HEK293 (cell line): ENCODE measurements at regions not wholly inside any gene's neighbourhood (a gene's known extent, or its start where the extent isn't known, plus 50 kb on each side); places are given as distances from the start of the nearest gene placed in this dataset.

ENCODE experiments used
- CTCF ChIP-seq: fragments of 450-650 bp; formaldehyde crosslinking; IDR thresholded peaks from 2 replicates; pipeline ENCODE4 v1.5.1; 2016; ENCODE audit warnings: missing biosample characterization, missing genetic modification characterization
- SCRT2 ChIP-seq: fragments of 450-650 bp; formaldehyde crosslinking; IDR thresholded peaks from 2 replicates; pipeline ENCODE4 v1.5.1; 2016; ENCODE audit warnings: missing biosample characterization, missing genetic modification characterization
- ZNF121 ChIP-seq: fragments of 450-650 bp; formaldehyde crosslinking; IDR thresholded peaks from 2 replicates; pipeline ENCODE4 v1.5.1; 2016; ENCODE audit warnings: missing biosample characterization, missing genetic modification characterization
- ZNF544 ChIP-seq: fragments of 450-650 bp; formaldehyde crosslinking; IDR thresholded peaks from 2 replicates; pipeline ENCODE4 v1.5.0; 2017; ENCODE audit warnings: missing biosample characterization, missing genetic modification characterization
- ZNF600 ChIP-seq: fragments of 450-650 bp; formaldehyde crosslinking; IDR thresholded peaks from 2 replicates; pipeline ENCODE4 v1.5.1; 2016; ENCODE audit warnings: missing biosample characterization, missing genetic modification characterization
- TF ChIP-seq, protein P1 (sequence below): fragments of 450-650 bp; formaldehyde crosslinking; optimal IDR thresholded peaks from 2 replicates; pipeline ENCODE3; 2016; ENCODE audit warnings: missing biosample characterization, mild to moderate bottlenecking, missing genetic modification characterization
- TF ChIP-seq, protein P2 (sequence below): fragments of 450-650 bp; formaldehyde crosslinking; IDR thresholded peaks from 2 replicates; pipeline ENCODE4 v1.5.1; 2016; ENCODE audit warnings: missing biosample characterization, missing genetic modification characterization

DNA sequence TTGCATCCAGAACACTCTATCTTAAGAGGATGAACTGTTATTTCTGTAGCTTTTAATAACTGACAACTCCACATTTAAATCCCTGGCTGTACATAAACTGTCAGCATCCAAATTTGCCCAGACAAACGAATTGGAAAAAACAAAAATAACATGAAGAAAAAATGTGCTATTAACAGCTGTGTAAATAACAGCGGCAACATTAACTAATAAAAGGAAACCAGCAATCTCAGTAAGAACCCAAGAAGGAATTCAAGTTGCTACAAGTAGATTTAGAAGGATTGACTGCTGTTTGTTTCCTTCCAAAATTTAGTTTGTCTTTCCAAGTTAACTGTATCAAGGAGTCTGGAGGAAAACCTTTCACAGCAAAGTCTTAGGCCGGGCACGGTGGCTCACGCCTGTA lies 550.6 kb upstream of the MDFIC2 start:
- TF ChIP-seq ZNF600 (tag by site-specific recombination) (no peak), SCRT2 (no peak), CTCF (tag by site-specific recombination) (no peak), ZNF544 (tag by site-specific recombination) (no peak), ZNF121 (tag by site-specific recombination) (no peak)
- TF ChIP-seq, protein P1, sequence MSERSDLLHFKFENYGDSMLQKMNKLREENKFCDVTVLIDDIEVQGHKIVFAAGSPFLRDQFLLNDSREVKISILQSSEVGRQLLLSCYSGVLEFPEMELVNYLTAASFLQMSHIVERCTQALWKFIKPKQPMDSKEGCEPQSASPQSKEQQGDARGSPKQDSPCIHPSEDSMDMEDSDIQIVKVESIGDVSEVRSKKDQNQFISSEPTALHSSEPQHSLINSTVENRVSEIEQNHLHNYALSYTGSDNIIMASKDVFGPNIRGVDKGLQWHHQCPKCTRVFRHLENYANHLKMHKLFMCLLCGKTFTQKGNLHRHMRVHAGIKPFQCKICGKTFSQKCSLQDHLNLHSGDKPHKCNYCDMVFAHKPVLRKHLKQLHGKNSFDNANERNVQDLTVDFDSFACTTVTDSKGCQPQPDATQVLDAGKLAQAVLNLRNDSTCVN (tag by site-specific recombination): no peak
- TF ChIP-seq, protein P2, sequence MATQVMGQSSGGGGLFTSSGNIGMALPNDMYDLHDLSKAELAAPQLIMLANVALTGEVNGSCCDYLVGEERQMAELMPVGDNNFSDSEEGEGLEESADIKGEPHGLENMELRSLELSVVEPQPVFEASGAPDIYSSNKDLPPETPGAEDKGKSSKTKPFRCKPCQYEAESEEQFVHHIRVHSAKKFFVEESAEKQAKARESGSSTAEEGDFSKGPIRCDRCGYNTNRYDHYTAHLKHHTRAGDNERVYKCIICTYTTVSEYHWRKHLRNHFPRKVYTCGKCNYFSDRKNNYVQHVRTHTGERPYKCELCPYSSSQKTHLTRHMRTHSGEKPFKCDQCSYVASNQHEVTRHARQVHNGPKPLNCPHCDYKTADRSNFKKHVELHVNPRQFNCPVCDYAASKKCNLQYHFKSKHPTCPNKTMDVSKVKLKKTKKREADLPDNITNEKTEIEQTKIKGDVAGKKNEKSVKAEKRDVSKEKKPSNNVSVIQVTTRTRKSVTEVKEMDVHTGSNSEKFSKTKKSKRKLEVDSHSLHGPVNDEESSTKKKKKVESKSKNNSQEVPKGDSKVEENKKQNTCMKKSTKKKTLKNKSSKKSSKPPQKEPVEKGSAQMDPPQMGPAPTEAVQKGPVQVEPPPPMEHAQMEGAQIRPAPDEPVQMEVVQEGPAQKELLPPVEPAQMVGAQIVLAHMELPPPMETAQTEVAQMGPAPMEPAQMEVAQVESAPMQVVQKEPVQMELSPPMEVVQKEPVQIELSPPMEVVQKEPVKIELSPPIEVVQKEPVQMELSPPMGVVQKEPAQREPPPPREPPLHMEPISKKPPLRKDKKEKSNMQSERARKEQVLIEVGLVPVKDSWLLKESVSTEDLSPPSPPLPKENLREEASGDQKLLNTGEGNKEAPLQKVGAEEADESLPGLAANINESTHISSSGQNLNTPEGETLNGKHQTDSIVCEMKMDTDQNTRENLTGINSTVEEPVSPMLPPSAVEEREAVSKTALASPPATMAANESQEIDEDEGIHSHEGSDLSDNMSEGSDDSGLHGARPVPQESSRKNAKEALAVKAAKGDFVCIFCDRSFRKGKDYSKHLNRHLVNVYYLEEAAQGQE (tag by site-specific recombination): no peak
